ENCODE measurements at regions not wholly inside any gene's neighbourhood (a gene's known extent, or its start where the extent isn't known, plus 50 kb on each side); places are given as distances from the start of the nearest gene placed in this dataset.

GRCh38 chr6:23003671-23004467, 434.5 kb downstream of the HDGFL1 start:
- DNase-seq (ENCODE audit: low read depth, low spot score), result peak; percentile 53

- no peak for DNase-seq (ENCODE audit: low read depth, low spot score)
These were observed 437.3 kb downstream of the HDGFL1 start for GRCh38 chr6:23006656-23007055.

GRCh38 chr6:23011615-23012014, 442.2 kb downstream of the HDGFL1 start:
- no peak for DNase-seq (ENCODE audit: low read depth, low spot score)

GRCh38 chr6:23013776-23014175, 444.4 kb downstream of the HDGFL1 start:
- DNase-seq (ENCODE audit: low read depth, low spot score), result no peak

GRCh38 chr6:23016696-23017095, 447.3 kb downstream of the HDGFL1 start:
- DNase-seq (ENCODE audit: low read depth, low spot score), result peak; percentile 4

GRCh38 chr6:23021487-23021886, 452.1 kb downstream of the HDGFL1 start:
- DNase-seq (ENCODE audit: low read depth, low spot score), result no peak

GRCh38 chr6:23027281-23027680, 457.9 kb downstream of the HDGFL1 start:
- DNase-seq (ENCODE audit: low read depth, low spot score), result no peak

GRCh38 chr6:23031986-23032385, 462.6 kb downstream of the HDGFL1 start:
- DNase-seq (ENCODE audit: low read depth, low spot score), result no peak

GRCh38 chr6:23034926-23035325, 465.6 kb downstream of the HDGFL1 start:
- no peak for DNase-seq (ENCODE audit: low read depth, low spot score)

- DNase-seq (ENCODE audit: low read depth, low spot score), result no peak
These were observed 467.1 kb downstream of the HDGFL1 start for GRCh38 chr6:23036406-23036983.

- DNase-seq (ENCODE audit: low read depth, low spot score), result no peak
These were observed 471.5 kb downstream of the HDGFL1 start for GRCh38 chr6:23040899-23041298.

- DNase-seq (ENCODE audit: low read depth, low spot score), result no peak
These were observed 475.9 kb downstream of the HDGFL1 start for GRCh38 chr6:23045280-23045679.

GRCh38 chr6:23055523-23055922, 486.2 kb downstream of the HDGFL1 start:
- no peak for DNase-seq (ENCODE audit: low read depth, low spot score)

GRCh38 chr6:23073821-23074220, 504.5 kb downstream of the HDGFL1 start:
- peak; percentile 53 for DNase-seq (ENCODE audit: low read depth, low spot score)

GRCh38 chr6:23077772-23078171, 508.4 kb downstream of the HDGFL1 start:
- no peak for DNase-seq (ENCODE audit: low read depth, low spot score)

GRCh38 chr6:23081701-23082100, 512.3 kb downstream of the HDGFL1 start:
- no peak for DNase-seq (ENCODE audit: low read depth, low spot score)

- DNase-seq (ENCODE audit: low read depth, low spot score), result no peak
These were observed 516.7 kb downstream of the HDGFL1 start for GRCh38 chr6:23086100-23086499.

- no peak for DNase-seq (ENCODE audit: low read depth, low spot score)
These were observed 518.1 kb downstream of the HDGFL1 start for GRCh38 chr6:23087471-23087870.

- DNase-seq (ENCODE audit: low read depth, low spot score), result no peak
These were observed 519.4 kb downstream of the HDGFL1 start for GRCh38 chr6:23088761-23089160.

- peak; percentile 49 for DNase-seq (ENCODE audit: low read depth, low spot score)
These were observed 520.6 kb downstream of the HDGFL1 start for GRCh38 chr6:23089981-23090380.

- DNase-seq (ENCODE audit: low read depth, low spot score), result no peak
These were observed 522.4 kb downstream of the HDGFL1 start for GRCh38 chr6:23091795-23092194.

- DNase-seq (ENCODE audit: low read depth, low spot score), result no peak
These were observed 527.5 kb downstream of the HDGFL1 start for GRCh38 chr6:23096876-23097275.

GRCh38 chr6:23097566-23097965, 528.2 kb downstream of the HDGFL1 start:
- no peak for DNase-seq (ENCODE audit: low read depth, low spot score)
